ENCODE measurements at regions not wholly inside any gene's neighbourhood (a gene's known extent, or its start where the extent isn't known, plus 50 kb on each side); places are given as distances from the start of the nearest gene placed in this dataset.

GRCh38 chr1:218878369-218878768 lies 295.3 kb upstream of the LYPLAL1 start:
- TF ChIP-seq CTCF (IDR thresholded peaks at IDR 0.05) (no peak), POLR2A (IDR thresholded peaks at IDR 0.05) (no peak)

Measured in esophagus squamous epithelium (tissue), 4 donors.